Transverse colon (tissue), 4 donors: ENCODE measurements at regions not wholly inside any gene's neighbourhood (a gene's known extent, or its start where the extent isn't known, plus 50 kb on each side); places are given as distances from the start of the nearest gene placed in this dataset.

ENCODE experiments used
- EP300 ChIP-seq: sonication (generic); formaldehyde crosslinking; IDR thresholded peaks from one replicate; pipeline ENCODE4 v1.6.1; 2017; ENCODE audit warnings: antibody characterized with exemption, low read depth
- POLR2A ChIP-seq: fragments of 450-650 bp; IDR thresholded peaks from one replicate; pipeline ENCODE4 v1.6.1; 2016; ENCODE audit warnings: antibody characterized with exemption, mild to moderate bottlenecking, moderate library complexity
- POLR2AphosphoS5 ChIP-seq, 3 donors: sonication (generic); formaldehyde crosslinking; IDR thresholded peaks; one replicate each; pipeline ENCODE4 v1.6.1; 2016; ENCODE audit warnings: antibody characterized with exemption in 3 of 3
- TF ChIP-seq, protein P1 (sequence below), 5 experiments: fragments of 200-600 bp in 3 of 5; fragments of 450-650 bp in 2 of 5; sonication (generic) in 3 of 5; IDR thresholded peaks; 1 replicate in 2 of 5; 2 replicates in 3 of 5; pipeline ENCODE4 v1.5.1; 2016 to 2017; ENCODE audit warnings: antibody characterized with exemption in 5 of 5, inconsistent platforms in 3 of 5, mild to moderate bottlenecking in 2 of 5, moderate library complexity in 1 of 5

DNA sequence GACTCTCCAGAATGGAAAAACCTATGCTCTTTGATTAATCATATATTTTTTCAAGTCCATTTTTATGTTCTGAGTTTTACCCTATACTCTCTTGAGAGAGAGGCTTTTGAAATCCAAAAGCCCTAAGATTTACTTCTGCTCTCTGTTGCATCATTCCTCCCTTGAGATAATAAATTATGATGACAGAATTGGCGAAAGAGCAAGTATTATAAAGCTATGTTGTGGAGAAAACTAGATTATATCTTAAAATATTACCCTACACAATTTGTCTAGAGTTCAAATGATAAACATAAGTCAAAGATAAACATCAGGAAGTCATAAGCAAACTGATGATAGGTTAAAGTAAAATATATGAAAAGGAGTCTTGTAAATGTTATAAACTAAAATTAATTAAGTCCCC lies 293.4 kb upstream of the MME start:
- TF ChIP-seq POLR2A = no peak
- TF ChIP-seq, protein P1, sequence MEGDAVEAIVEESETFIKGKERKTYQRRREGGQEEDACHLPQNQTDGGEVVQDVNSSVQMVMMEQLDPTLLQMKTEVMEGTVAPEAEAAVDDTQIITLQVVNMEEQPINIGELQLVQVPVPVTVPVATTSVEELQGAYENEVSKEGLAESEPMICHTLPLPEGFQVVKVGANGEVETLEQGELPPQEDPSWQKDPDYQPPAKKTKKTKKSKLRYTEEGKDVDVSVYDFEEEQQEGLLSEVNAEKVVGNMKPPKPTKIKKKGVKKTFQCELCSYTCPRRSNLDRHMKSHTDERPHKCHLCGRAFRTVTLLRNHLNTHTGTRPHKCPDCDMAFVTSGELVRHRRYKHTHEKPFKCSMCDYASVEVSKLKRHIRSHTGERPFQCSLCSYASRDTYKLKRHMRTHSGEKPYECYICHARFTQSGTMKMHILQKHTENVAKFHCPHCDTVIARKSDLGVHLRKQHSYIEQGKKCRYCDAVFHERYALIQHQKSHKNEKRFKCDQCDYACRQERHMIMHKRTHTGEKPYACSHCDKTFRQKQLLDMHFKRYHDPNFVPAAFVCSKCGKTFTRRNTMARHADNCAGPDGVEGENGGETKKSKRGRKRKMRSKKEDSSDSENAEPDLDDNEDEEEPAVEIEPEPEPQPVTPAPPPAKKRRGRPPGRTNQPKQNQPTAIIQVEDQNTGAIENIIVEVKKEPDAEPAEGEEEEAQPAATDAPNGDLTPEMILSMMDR (IDR thresholded peaks at IDR 0.05) = no peak
- TF ChIP-seq EP300 = no peak
- TF ChIP-seq POLR2AphosphoS5 (IDR thresholded peaks at IDR 0.05) = no peak
